ENCODE measurements at regions not wholly inside any gene's neighbourhood (a gene's known extent, or its start where the extent isn't known, plus 50 kb on each side); places are given as distances from the start of the nearest gene placed in this dataset.

- no peak for DNase-seq
- intact Hi-C loops (cut with micrococcal nuclease), result no loop called here
- ATAC-seq, result no peak
Measured at GRCh38 chr6:43945768-43946080, 175.7 kb downstream of the VEGFA start.

- ATAC-seq, result no peak
- intact Hi-C loops (cut with micrococcal nuclease), result no loop called here
- no peak for DNase-seq
Measured at GRCh38 chr6:43944908-43945767, 175.1 kb downstream of the VEGFA start.

- no peak for ATAC-seq
- intact Hi-C loops (cut with micrococcal nuclease), result no loop called here
- DNase-seq, result no peak
Measured at GRCh38 chr6:43943781-43944250, 173.8 kb downstream of the VEGFA start.

GRCh38 chr6:43943099-43943766, 173.2 kb downstream of the VEGFA start:
- intact Hi-C loops (cut with micrococcal nuclease), result no loop called here

GRCh38 chr6:43942616-43943015, 172.6 kb downstream of the VEGFA start:
- ATAC-seq (no peak), DNase-seq (no peak)
- intact Hi-C loops (cut with micrococcal nuclease), result no loop called here

More at GRCh38 chr6:43943099-43943766, 173.2 kb downstream of the VEGFA start:
- ATAC-seq (no peak), DNase-seq (no peak)

- DNase-seq (no peak), ATAC-seq (no peak)
- intact Hi-C loops (cut with micrococcal nuclease), result no loop called here
Measured at GRCh38 chr6:43942011-43942442, 172.0 kb downstream of the VEGFA start.

- ATAC-seq (no peak), DNase-seq (no peak)
- intact Hi-C loops (cut with micrococcal nuclease), result no loop called here
Measured at GRCh38 chr6:43941174-43941573, 171.2 kb downstream of the VEGFA start.

- no peak for DNase-seq
- ATAC-seq, result no peak
Measured at GRCh38 chr6:43940393-43941087, 170.5 kb downstream of the VEGFA start.

GRCh38 chr6:43940071-43940392, 170.0 kb downstream of the VEGFA start:
- DNase-seq (no peak), ATAC-seq (no peak)
- intact Hi-C loops (cut with micrococcal nuclease), result no loop called here

More at GRCh38 chr6:43940393-43941087, 170.5 kb downstream of the VEGFA start:
- intact Hi-C loops (cut with micrococcal nuclease), result no loop called here

GRCh38 chr6:43939281-43940070, 169.5 kb downstream of the VEGFA start:
- no peak for DNase-seq
- intact Hi-C loops (cut with micrococcal nuclease), result no loop called here
- ATAC-seq, result no peak

GRCh38 chr6:43938178-43939105, 168.4 kb downstream of the VEGFA start:
- intact Hi-C loops (cut with micrococcal nuclease), result no loop called here
- DNase-seq (no peak), ATAC-seq (peak; percentile 28)

- intact Hi-C loops (cut with micrococcal nuclease), result no loop called here
- DNase-seq (no peak), ATAC-seq (peak; percentile 57)
Measured at GRCh38 chr6:43937236-43938177, 167.5 kb downstream of the VEGFA start.

GRCh38 chr6:43936476-43936875, 166.5 kb downstream of the VEGFA start:
- DNase-seq (no peak), ATAC-seq (no peak)
- intact Hi-C loops (cut with micrococcal nuclease), result no loop called here

GRCh38 chr6:43935921-43936439, 166.0 kb downstream of the VEGFA start:
- DNase-seq (no peak), ATAC-seq (no peak)
- intact Hi-C loops (cut with micrococcal nuclease), result no loop called here

- intact Hi-C loops (cut with micrococcal nuclease), result no loop called here
- ATAC-seq (no peak), DNase-seq (no peak)
Measured at GRCh38 chr6:43934803-43935602, 165.0 kb downstream of the VEGFA start.

GRCh38 chr6:43934183-43934802, 164.3 kb downstream of the VEGFA start:
- intact Hi-C loops (cut with micrococcal nuclease), result no loop called here
- no peak for ATAC-seq
- no peak for DNase-seq

Measured in left ventricle myocardium superior (tissue), 1 donor.